GM12801 (cell line): ENCODE measurements at regions not wholly inside any gene's neighbourhood (a gene's known extent, or its start where the extent isn't known, plus 50 kb on each side); places are given as distances from the start of the nearest gene placed in this dataset.

Experiments used
- TF ChIP-seq, protein P1 (sequence below): IDR thresholded peaks from one replicate; pipeline ENCODE4 v1.5.1; 2011; ENCODE audit warnings: control low read depth; ENCODE audit not compliant: insufficient read length; ENCODE audit errors: extremely low read depth

GRCh38 chr11:39011797-39012196 lies 2413.8 kb upstream of the RAG2 start:
- TF ChIP-seq, protein P1, sequence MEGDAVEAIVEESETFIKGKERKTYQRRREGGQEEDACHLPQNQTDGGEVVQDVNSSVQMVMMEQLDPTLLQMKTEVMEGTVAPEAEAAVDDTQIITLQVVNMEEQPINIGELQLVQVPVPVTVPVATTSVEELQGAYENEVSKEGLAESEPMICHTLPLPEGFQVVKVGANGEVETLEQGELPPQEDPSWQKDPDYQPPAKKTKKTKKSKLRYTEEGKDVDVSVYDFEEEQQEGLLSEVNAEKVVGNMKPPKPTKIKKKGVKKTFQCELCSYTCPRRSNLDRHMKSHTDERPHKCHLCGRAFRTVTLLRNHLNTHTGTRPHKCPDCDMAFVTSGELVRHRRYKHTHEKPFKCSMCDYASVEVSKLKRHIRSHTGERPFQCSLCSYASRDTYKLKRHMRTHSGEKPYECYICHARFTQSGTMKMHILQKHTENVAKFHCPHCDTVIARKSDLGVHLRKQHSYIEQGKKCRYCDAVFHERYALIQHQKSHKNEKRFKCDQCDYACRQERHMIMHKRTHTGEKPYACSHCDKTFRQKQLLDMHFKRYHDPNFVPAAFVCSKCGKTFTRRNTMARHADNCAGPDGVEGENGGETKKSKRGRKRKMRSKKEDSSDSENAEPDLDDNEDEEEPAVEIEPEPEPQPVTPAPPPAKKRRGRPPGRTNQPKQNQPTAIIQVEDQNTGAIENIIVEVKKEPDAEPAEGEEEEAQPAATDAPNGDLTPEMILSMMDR: no peak

GRCh38 chr11:38990841-38991240 lies 2392.8 kb upstream of the RAG2 start:
- TF ChIP-seq, protein P1: no peak

GRCh38 chr11:38990139-38990538 lies 2392.1 kb upstream of the RAG2 start:
- TF ChIP-seq, protein P1: no peak

- TF ChIP-seq, protein P1: no peak
Measured at GRCh38 chr11:38988908-38989307, 2390.9 kb upstream of the RAG2 start.

DNA sequence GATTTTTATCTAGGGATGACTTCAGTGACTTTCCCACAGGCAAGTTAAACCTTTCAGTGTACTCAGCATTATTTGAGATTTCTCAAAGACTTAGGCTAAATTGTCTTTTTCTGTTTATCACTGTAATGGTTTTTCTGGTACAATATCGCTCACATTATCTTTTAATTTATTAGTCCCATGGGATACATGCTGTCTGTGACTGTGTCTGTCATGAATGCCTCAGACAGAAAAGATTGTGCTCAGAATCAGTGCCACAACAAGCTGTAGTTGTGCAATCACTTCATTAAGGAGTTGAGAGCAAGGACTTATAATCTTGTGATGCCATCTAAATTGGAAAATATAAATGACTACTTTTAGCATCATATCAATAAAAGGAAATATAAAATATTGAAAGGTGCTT lies 2374.2 kb upstream of the RAG2 start:
- TF ChIP-seq, protein P1: no peak

DNA sequence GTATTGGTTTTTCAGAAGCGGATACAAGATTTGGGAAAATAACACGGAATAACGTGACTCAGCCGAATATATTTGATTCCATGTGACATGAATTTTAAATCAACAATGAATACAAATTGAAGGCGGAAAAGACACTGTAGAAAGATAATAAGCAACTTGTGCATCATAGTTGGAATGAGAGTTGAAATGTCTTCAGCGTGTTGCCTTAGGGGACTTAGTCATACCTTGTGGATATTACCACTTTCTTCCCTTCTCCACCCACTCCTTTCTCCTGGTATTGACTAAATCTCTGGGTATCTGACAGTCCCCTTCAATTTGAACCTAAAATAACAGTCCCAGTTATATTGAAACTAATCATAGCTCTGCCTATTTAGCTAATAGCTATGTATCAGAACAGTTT lies 2373.1 kb upstream of the RAG2 start:
- TF ChIP-seq, protein P1: no peak

DNA sequence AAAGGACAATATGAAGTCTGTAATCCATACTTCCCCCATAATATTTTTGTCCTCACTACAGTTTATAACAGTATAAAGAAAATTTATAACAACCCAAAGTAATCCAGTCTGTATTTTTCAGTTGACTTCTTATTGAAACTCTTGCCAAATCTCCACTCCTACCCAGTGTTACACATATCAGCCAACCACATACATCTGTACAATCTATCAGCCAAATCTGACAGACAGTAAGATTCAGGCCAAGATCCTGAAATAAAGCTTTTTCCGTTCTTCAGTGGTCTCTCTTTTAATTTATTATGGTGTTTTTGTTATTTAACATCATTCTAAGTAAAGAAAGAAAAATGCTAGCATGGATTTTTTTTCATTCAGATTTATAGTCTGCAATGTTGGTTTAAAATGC lies 2370.9 kb upstream of the RAG2 start:
- TF ChIP-seq, protein P1: no peak

DNA sequence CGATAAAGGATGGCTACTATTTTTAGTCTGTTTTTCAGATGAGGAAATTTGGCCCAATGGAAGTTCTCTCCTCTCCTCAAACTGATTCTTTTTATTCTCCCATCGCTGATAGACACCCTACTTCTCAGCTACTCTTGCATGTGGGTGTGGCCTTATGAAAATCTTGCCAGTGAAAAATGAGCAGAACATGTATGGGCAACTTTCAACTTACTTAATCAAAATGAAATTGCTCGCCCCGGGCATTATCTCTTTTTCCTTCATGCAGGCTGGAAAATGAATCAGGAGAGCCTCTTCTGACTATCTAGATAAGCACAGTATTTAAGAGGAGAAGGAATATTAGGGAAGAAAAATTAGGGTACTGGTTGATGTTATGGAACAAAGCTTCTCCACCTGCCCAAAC lies 2354.7 kb upstream of the RAG2 start:
- TF ChIP-seq, protein P1: no peak
